CD4-positive, CD25-positive, alpha-beta regulatory T cell (primary cell): ENCODE measurements at regions not wholly inside any gene's neighbourhood (a gene's known extent, or its start where the extent isn't known, plus 50 kb on each side); places are given as distances from the start of the nearest gene placed in this dataset.
"Not testable (repeated sequence)": the region's sequence is repeated elsewhere in the genome, so short reads cannot be mapped to it uniquely, and the experiment has no call there.

ENCODE experiments used
- ATAC-seq, 2 donors: fragments of 150-1000 bp; cut with Tn5 transposase; one replicate each; pipeline ENCODE4 v1.10.0; 2021; ENCODE audit warnings: low read depth in 2 of 2, moderate number of reproducible peaks in 2 of 2, moderate library complexity in 1 of 2
- DNase-seq, 3 donors: peaks; one replicate each; pipeline versions ENCODE4 v3.0.0 to v3.0.0-alpha.2; 2012 to 2022; ENCODE audit warnings: mixed read lengths in 1 of 3
- H3K27ac ChIP-seq: one replicate; pipeline ENCODE4 v1.7.0; 2013; ENCODE audit warnings: mild to moderate bottlenecking, low read length; ENCODE audit not compliant: insufficient read depth, poor library complexity, severe bottlenecking
- H3K27me3 ChIP-seq: one replicate; pipeline ENCODE4 v1.7.0; 2013; ENCODE audit warnings: low read length; ENCODE audit not compliant: control insufficient read depth, insufficient read depth
- H3K36me3 ChIP-seq: one replicate; pipeline ENCODE4 v1.7.0; 2013; ENCODE audit warnings: mild to moderate bottlenecking, low read length, moderate library complexity; ENCODE audit not compliant: control insufficient read depth, insufficient read depth
- H3K4me1 ChIP-seq: 2 replicates; pipeline ENCODE4 v1.7.0; 2013; ENCODE audit warnings: mild to moderate bottlenecking, low read length; ENCODE audit not compliant: insufficient read depth, control insufficient read depth, poor library complexity, severe bottlenecking
- H3K4me3 ChIP-seq: one replicate; pipeline ENCODE4 v1.7.0; 2013; ENCODE audit warnings: low read depth, mild to moderate bottlenecking, low read length, moderate library complexity
- H3K9me3 ChIP-seq, 2 experiments: 1 replicate in 1 of 2; 2 replicates in 1 of 2; pipeline ENCODE4 v1.7.0; 2013; ENCODE audit warnings: low read length in 2 of 2, mild to moderate bottlenecking in 1 of 2, moderate library complexity in 1 of 2; ENCODE audit not compliant: control insufficient read depth in 2 of 2
- H3K27ac Mint-ChIP-seq, 3 donors: one replicate each; pipeline ENCODE4 v1.8.0; 2020 to 2022; ENCODE audit warnings: mild to moderate bottlenecking in 3 of 3, mixed read lengths in 3 of 3, moderate library complexity in 2 of 3
- H3K27me3 Mint-ChIP-seq: one replicate; pipeline ENCODE4 v1.8.0; 2022; ENCODE audit warnings: mild to moderate bottlenecking, mixed read lengths
- H3K36me3 Mint-ChIP-seq: one replicate; pipeline ENCODE4 v1.8.0; 2020; ENCODE audit warnings: mixed read lengths
- H3K4me1 Mint-ChIP-seq, 4 donors: one replicate each; pipeline ENCODE4 v1.8.0; 2020 to 2022; ENCODE audit warnings: mixed read lengths in 4 of 4, mild to moderate bottlenecking in 1 of 4
- H3K4me3 Mint-ChIP-seq, 4 donors: one replicate each; pipeline ENCODE4 v1.8.0; 2020 to 2022; ENCODE audit warnings: mild to moderate bottlenecking in 4 of 4, mixed read lengths in 4 of 4, moderate library complexity in 3 of 4
- H3K9me3 Mint-ChIP-seq, 7 donors: one replicate each; pipeline ENCODE4 v1.8.0; 2020 to 2022; ENCODE audit warnings: mixed read lengths in 7 of 7, mild to moderate bottlenecking in 3 of 7, moderate library complexity in 2 of 7

DNA sequence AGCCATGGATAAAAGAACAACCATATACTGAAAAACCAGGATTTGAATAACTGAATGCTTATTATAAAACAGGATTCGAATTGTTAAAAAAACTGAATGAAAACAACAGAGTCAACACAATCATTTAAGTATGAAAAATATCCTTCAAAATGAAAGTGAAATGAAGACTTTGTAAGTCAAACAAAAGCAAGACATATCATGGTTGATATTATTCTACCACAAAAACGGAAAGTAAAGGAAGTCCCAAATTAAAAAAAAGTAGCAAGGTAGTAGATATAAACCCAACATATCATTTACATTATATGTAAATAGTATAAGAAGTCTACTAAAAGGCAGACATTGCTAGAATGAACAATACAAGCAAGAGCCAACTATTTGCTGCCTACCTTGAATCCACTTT lies 63.1 kb upstream of the POTEC start:
- not testable (repeated sequence) for H3K36me3 Mint-ChIP-seq, H3K9me3 Mint-ChIP-seq, H3K27me3 Mint-ChIP-seq, H3K9me3 ChIP-seq, H3K4me1 ChIP-seq, H3K27me3 ChIP-seq, H3K36me3 ChIP-seq, H3K27ac ChIP-seq
- Mint-ChIP-seq H3K4me3 (peak overlapping the region in 3 of 4 donors; percentile 14 to 48 (median 47)), H3K4me1 (peaks cover 0 to 39% (median 11%) of the 10 kb centered on the region in 4 donors), H3K27ac (peak overlapping the region; percentile 6 to 92 (median 17))
- DNase-seq (peak in 2 of 3 donors; percentile 10), ATAC-seq (peak in 1 of 2 donors; percentile 39)
- peak overlapping the region; percentile 34 for H3K4me3 ChIP-seq

DNA sequence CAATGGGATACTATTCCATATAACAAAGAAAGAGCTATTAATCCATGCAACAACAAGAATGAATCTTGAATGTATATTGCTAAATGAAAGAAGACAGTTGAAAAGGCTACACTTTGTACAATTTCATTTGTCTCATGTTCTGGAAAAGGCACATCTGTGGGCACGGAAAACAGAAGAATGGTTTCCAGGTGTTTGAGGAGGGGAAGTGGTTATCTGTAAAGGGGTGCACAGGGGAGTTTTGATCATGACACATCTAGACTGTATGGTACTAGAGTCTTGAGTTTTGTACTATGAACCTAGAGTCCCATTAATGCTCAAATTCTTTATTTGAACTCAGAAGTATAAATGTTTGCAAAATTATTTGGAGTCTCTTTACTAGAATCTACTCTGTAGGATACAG lies 64.0 kb upstream of the POTEC start:
- H3K4me3 ChIP-seq, H3K27me3 ChIP-seq, H3K9me3 Mint-ChIP-seq, H3K9me3 ChIP-seq, ATAC-seq, H3K4me1 ChIP-seq, H3K27me3 Mint-ChIP-seq, H3K27ac ChIP-seq, H3K36me3 ChIP-seq, DNase-seq, H3K36me3 Mint-ChIP-seq: not testable (repeated sequence)
- H3K27ac Mint-ChIP-seq = peak overlapping the region in 2 of 3 donors; percentile 6 to 92
- H3K4me3 Mint-ChIP-seq = peak overlapping the region in 2 of 4 donors; percentile 12 to 47
- peaks cover 3 to 43% (median 13%) of the 10 kb centered on the region in 4 donors for H3K4me1 Mint-ChIP-seq

DNA sequence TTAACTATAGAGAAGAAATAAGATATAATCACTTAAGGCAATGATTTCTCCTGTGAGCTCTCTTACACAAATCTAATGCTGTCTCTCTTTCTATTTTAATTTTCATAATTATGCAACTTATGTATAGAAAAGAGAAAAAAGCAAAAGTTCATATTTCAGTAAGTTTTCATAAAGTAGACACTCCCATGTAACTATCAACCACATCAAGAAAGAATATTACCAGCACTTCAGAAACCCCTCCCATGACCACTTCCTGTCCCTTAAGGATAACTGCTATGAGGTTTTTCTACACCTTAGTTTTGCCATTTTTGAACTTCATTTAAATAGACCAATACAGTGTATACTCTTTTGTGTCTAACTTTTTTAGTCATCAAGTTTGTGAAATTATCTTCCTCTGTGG lies 69.0 kb upstream of the POTEC start:
- not testable (repeated sequence) for H3K27me3 Mint-ChIP-seq, H3K9me3 ChIP-seq, H3K4me1 ChIP-seq, H3K27me3 ChIP-seq, H3K27ac ChIP-seq, H3K9me3 Mint-ChIP-seq, H3K36me3 Mint-ChIP-seq, H3K36me3 ChIP-seq
- Mint-ChIP-seq H3K4me3 (peak overlapping the region; percentile 50 to 76 (median 62)), H3K27ac (peak overlapping the region in 2 of 3 donors; percentile 62 to 86), H3K4me1 (peaks cover 5 to 30% (median 6%) of the 10 kb centered on the region in 4 donors)
- peak; percentile 91 to 93 for ATAC-seq
- peak overlapping the region; percentile 47 for H3K4me3 ChIP-seq
- DNase-seq = peak in 2 of 3 donors; percentile 50 to 60

- not testable (repeated sequence) for H3K27me3 Mint-ChIP-seq, H3K4me1 ChIP-seq, H3K27ac Mint-ChIP-seq, H3K4me3 ChIP-seq, H3K4me3 Mint-ChIP-seq, DNase-seq, ATAC-seq, H3K9me3 ChIP-seq, H3K36me3 Mint-ChIP-seq, H3K36me3 ChIP-seq, H3K27ac ChIP-seq, H3K27me3 ChIP-seq
- Mint-ChIP-seq H3K4me1 (peaks cover 3 to 23% (median 5%) of the 10 kb centered on the region in 4 donors), H3K9me3 (peaks cover 0 to 10% (median 1%) of the 10 kb centered on the region in 7 donors)
These were observed 71.1 kb upstream of the POTEC start for GRCh38 chr18:14614485-14614884.

GRCh38 chr18:14627336-14627735 lies 83.9 kb upstream of the POTEC start:
- ATAC-seq, H3K27me3 Mint-ChIP-seq, H3K36me3 Mint-ChIP-seq: not testable (repeated sequence)

GRCh38 chr18:14628323-14628978 lies 85.1 kb upstream of the POTEC start:
- H3K4me1 ChIP-seq, H3K36me3 Mint-ChIP-seq, H3K27ac ChIP-seq, H3K27me3 ChIP-seq, H3K27me3 Mint-ChIP-seq, H3K36me3 ChIP-seq, H3K4me3 ChIP-seq, DNase-seq, ATAC-seq, H3K4me1 Mint-ChIP-seq, H3K4me3 Mint-ChIP-seq, H3K9me3 Mint-ChIP-seq, H3K9me3 ChIP-seq: not testable (repeated sequence)
- H3K27ac Mint-ChIP-seq = peak overlapping the region in 2 of 3 donors; percentile 12 to 69

More at GRCh38 chr18:14627336-14627735, 83.9 kb upstream of the POTEC start:
- DNase-seq, H3K36me3 ChIP-seq, H3K4me1 Mint-ChIP-seq, H3K27ac Mint-ChIP-seq, H3K9me3 Mint-ChIP-seq, H3K4me1 ChIP-seq, H3K27me3 ChIP-seq, H3K4me3 Mint-ChIP-seq, H3K9me3 ChIP-seq, H3K27ac ChIP-seq, H3K4me3 ChIP-seq: not testable (repeated sequence)

DNA sequence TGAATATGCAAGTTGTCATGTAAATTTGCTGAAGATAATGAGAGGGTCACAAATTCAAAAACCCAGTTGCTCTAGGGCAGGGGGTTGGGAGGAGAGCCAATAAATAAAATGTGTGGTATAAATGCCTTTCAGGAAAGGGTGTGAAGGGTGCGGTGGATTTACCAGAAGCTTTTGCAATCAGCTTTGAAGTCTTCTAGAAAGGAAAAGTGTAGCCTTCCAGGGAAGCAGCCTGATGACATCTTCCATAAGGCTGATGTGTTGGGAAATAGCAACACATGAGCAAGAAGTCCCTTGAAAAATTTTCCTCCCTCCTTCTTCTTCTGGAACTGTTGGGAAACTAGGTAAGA lies 85.6 kb upstream of the POTEC start:
- H3K27me3 ChIP-seq, H3K4me1 ChIP-seq, H3K9me3 Mint-ChIP-seq, H3K4me3 ChIP-seq, H3K36me3 ChIP-seq, H3K4me1 Mint-ChIP-seq, H3K27me3 Mint-ChIP-seq, DNase-seq, H3K27ac ChIP-seq, H3K9me3 ChIP-seq, H3K4me3 Mint-ChIP-seq, ATAC-seq, H3K36me3 Mint-ChIP-seq: not testable (repeated sequence)
- H3K27ac Mint-ChIP-seq = peak overlapping the region in 2 of 3 donors; percentile 12 to 69

- H3K27me3 ChIP-seq, H3K36me3 Mint-ChIP-seq, ATAC-seq, H3K9me3 ChIP-seq, H3K4me3 Mint-ChIP-seq, H3K27ac Mint-ChIP-seq, H3K9me3 Mint-ChIP-seq, H3K36me3 ChIP-seq, H3K27ac ChIP-seq, H3K4me1 ChIP-seq, H3K27me3 Mint-ChIP-seq, H3K4me3 ChIP-seq, DNase-seq: not testable (repeated sequence)
- H3K4me1 Mint-ChIP-seq = peaks cover 0 to 15% (median 1%) of the 10 kb centered on the region in 4 donors
These were observed 89.6 kb upstream of the POTEC start for GRCh38 chr18:14632976-14633375.
